ENCODE measurements at regions not wholly inside any gene's neighbourhood (a gene's known extent, or its start where the extent isn't known, plus 50 kb on each side); places are given as distances from the start of the nearest gene placed in this dataset.

- no peak for DNase-seq (ENCODE audit: low spot score)
- no peak for TF ChIP-seq CTCF (IDR thresholded peaks at IDR 0.05; ENCODE audit: extremely low read depth, missing control alignments)
Observed at GRCh38 chr13:30151388-30151787, 156.0 kb downstream of the KATNAL1 start.

GRCh38 chr13:30149248-30149647 lies 158.1 kb downstream of the KATNAL1 start:
- TF ChIP-seq CTCF (IDR thresholded peaks at IDR 0.05; ENCODE audit: extremely low read depth, missing control alignments), result no peak
- no peak for DNase-seq (ENCODE audit: low spot score)

- TF ChIP-seq CTCF (IDR thresholded peaks at IDR 0.05; ENCODE audit: extremely low read depth, missing control alignments), result no peak
- no peak for DNase-seq (ENCODE audit: low spot score)
Observed at GRCh38 chr13:30148786-30149185, 158.6 kb downstream of the KATNAL1 start.

GRCh38 chr13:30148171-30148754 lies 159.1 kb downstream of the KATNAL1 start:
- no peak for DNase-seq (ENCODE audit: low spot score)
- TF ChIP-seq CTCF (IDR thresholded peaks at IDR 0.05; ENCODE audit: extremely low read depth, missing control alignments), result no peak

GRCh38 chr13:30147421-30147820 lies 159.9 kb downstream of the KATNAL1 start:
- no peak for DNase-seq (ENCODE audit: low spot score)
- TF ChIP-seq CTCF (IDR thresholded peaks at IDR 0.05; ENCODE audit: extremely low read depth, missing control alignments), result no peak

GRCh38 chr13:30147015-30147414 lies 160.3 kb downstream of the KATNAL1 start:
- TF ChIP-seq CTCF (IDR thresholded peaks at IDR 0.05; ENCODE audit: extremely low read depth, missing control alignments), result no peak

GRCh38 chr13:30145709-30146367 lies 161.5 kb downstream of the KATNAL1 start:
- no peak for TF ChIP-seq CTCF (IDR thresholded peaks at IDR 0.05; ENCODE audit: extremely low read depth, missing control alignments)
- DNase-seq (ENCODE audit: low spot score), result peak; percentile 75

More at GRCh38 chr13:30147015-30147414, 160.3 kb downstream of the KATNAL1 start:
- no peak for DNase-seq (ENCODE audit: low spot score)
